ENCODE measurements at regions not wholly inside any gene's neighbourhood (a gene's known extent, or its start where the extent isn't known, plus 50 kb on each side); places are given as distances from the start of the nearest gene placed in this dataset.

GRCh38 chr6:84615113-84615850 lies 149.1 kb downstream of the TBX18 start:
- TF ChIP-seq CTCF (conservative IDR thresholded peaks at IDR 0.05; ENCODE audit: low read depth, low read length): no peak
- TF ChIP-seq EZH2 (IDR thresholded peaks at IDR 0.05; ENCODE audit: borderline replicate concordance, low read depth, low read length, poor library complexity, severe bottlenecking): no peak

Measured in A673 (cell line).